H9 (cell line): ENCODE measurements at regions not wholly inside any gene's neighbourhood (a gene's known extent, or its start where the extent isn't known, plus 50 kb on each side); places are given as distances from the start of the nearest gene placed in this dataset.

ENCODE experiments used
- DNase-seq: peaks from one replicate; pipeline ENCODE4 v3.0.0-alpha.2; 2017
- H2AFZ ChIP-seq: one replicate; pipeline ENCODE4 v1.6.1; 2013; ENCODE audit warnings: mild to moderate bottlenecking, low read length, control low read depth, moderate library complexity
- H2AK5ac ChIP-seq: 2 replicates; pipeline ENCODE4 v1.6.1; 2013; ENCODE audit warnings: low read length, control low read depth, mixed read lengths; ENCODE audit not compliant: insufficient read length
- H2BK120ac ChIP-seq: one replicate; pipeline ENCODE4 v1.6.1; 2013; ENCODE audit warnings: low read depth, mild to moderate bottlenecking, low read length, control low read depth, inconsistent platforms; ENCODE audit not compliant: poor library complexity, severe bottlenecking
- H2BK12ac ChIP-seq: 2 replicates; pipeline ENCODE4 v1.6.1; 2013; ENCODE audit warnings: low read length, control low read depth, mixed read lengths, low read depth; ENCODE audit not compliant: insufficient read length
- H2BK15ac ChIP-seq: 2 replicates; pipeline ENCODE4 v1.6.1; 2013; ENCODE audit warnings: low read depth, low read length, control low read depth
- H2BK20ac ChIP-seq: one replicate; pipeline ENCODE4 v1.6.1; 2013; ENCODE audit warnings: low read depth, mild to moderate bottlenecking, low read length, control low read depth, inconsistent platforms; ENCODE audit not compliant: poor library complexity, severe bottlenecking
- H2BK5ac ChIP-seq: 2 replicates; pipeline ENCODE4 v1.6.1; 2013; ENCODE audit warnings: low read length, control low read depth, mixed read lengths; ENCODE audit not compliant: insufficient read length
- H3K14ac ChIP-seq: 2 replicates; pipeline ENCODE4 v1.6.1; 2013; ENCODE audit warnings: low read length, control low read depth; ENCODE audit not compliant: insufficient read depth
- H3K18ac ChIP-seq: 2 replicates; pipeline ENCODE4 v1.6.1; 2013; ENCODE audit warnings: low read depth, mild to moderate bottlenecking, mixed read lengths, low read length, control low read depth; ENCODE audit not compliant: insufficient read length
- H3K23ac ChIP-seq: 2 replicates; pipeline ENCODE4 v1.6.1; 2013; ENCODE audit warnings: low read length, control low read depth, mixed read lengths, low read depth; ENCODE audit not compliant: insufficient read length
- H3K23me2 ChIP-seq: 2 replicates; pipeline ENCODE4 v1.6.1; 2013; ENCODE audit warnings: low read depth, mild to moderate bottlenecking, mixed read lengths, low read length, control low read depth; ENCODE audit not compliant: insufficient read length, poor library complexity, severe bottlenecking
- H3K27ac ChIP-seq: 2 replicates; pipeline ENCODE4 v1.5.1; 2013; ENCODE audit warnings: low read length, control low read depth, mixed read lengths, low read depth; ENCODE audit not compliant: insufficient read length
- H3K27me3 ChIP-seq: 2 replicates; pipeline ENCODE4 v1.6.1; 2013; ENCODE audit warnings: low read length, control low read depth, inconsistent platforms; ENCODE audit not compliant: insufficient read depth
- H3K4ac ChIP-seq: 2 replicates; pipeline ENCODE4 v1.6.1; 2013; ENCODE audit warnings: low read depth, mild to moderate bottlenecking, control low read depth, inconsistent platforms, low read length, moderate library complexity
- H3K4me1 ChIP-seq: 2 replicates; pipeline ENCODE4 v1.6.1; 2013; ENCODE audit warnings: low read length, control low read depth, inconsistent platforms; ENCODE audit not compliant: insufficient read depth
- H3K4me2 ChIP-seq: 2 replicates; pipeline ENCODE4 v1.6.1; 2013; ENCODE audit warnings: low read length, control low read depth, mixed read lengths; ENCODE audit not compliant: insufficient read length, insufficient read depth
- H3K56ac ChIP-seq: 2 replicates; pipeline ENCODE4 v1.6.1; 2013; ENCODE audit warnings: low read depth, mild to moderate bottlenecking, mixed read lengths, low read length, control low read depth; ENCODE audit not compliant: insufficient read length
- H3K79me1 ChIP-seq: 2 replicates; pipeline ENCODE4 v1.6.1; 2013; ENCODE audit warnings: low read depth, mild to moderate bottlenecking, moderate library complexity, low read length, control low read depth, inconsistent platforms; ENCODE audit not compliant: insufficient read depth, poor library complexity, severe bottlenecking
- H3K79me2 ChIP-seq: 2 replicates; pipeline ENCODE4 v1.6.1; 2013; ENCODE audit warnings: low read length, control low read depth, inconsistent platforms; ENCODE audit not compliant: insufficient read depth
- H3K9ac ChIP-seq: 2 replicates; pipeline ENCODE4 v1.6.1; 2013; ENCODE audit warnings: low read length, control low read depth, mixed read lengths; ENCODE audit not compliant: insufficient read length; ENCODE audit errors: extremely low read depth
- H3K9me3 ChIP-seq: one replicate; pipeline ENCODE4 v1.6.1; 2013; ENCODE audit warnings: low read depth, low read length, inconsistent platforms; ENCODE audit not compliant: control insufficient read depth
- H3T11ph ChIP-seq: one replicate; pipeline ENCODE4 v1.6.1; 2013; ENCODE audit warnings: mild to moderate bottlenecking, low read length, control low read depth, inconsistent platforms
- H4K20me1 ChIP-seq: one replicate; pipeline ENCODE4 v1.6.1; 2013; ENCODE audit not compliant: control insufficient read depth, insufficient read length, insufficient read depth
- H4K5ac ChIP-seq: 2 replicates; pipeline ENCODE4 v1.6.1; 2013; ENCODE audit warnings: low read depth, mild to moderate bottlenecking, mixed read lengths, low read length, control low read depth; ENCODE audit not compliant: insufficient read length
- H4K8ac ChIP-seq: replicated peaks from 2 replicates; pipeline ENCODE4 v1.6.1; 2013; ENCODE audit warnings: low read length, control low read depth, mixed read lengths, low read depth; ENCODE audit not compliant: insufficient read length
- H4K91ac ChIP-seq: 2 replicates; pipeline ENCODE4 v1.6.1; 2013; ENCODE audit warnings: low read depth, mild to moderate bottlenecking, moderate library complexity, mixed read lengths, low read length, control low read depth; ENCODE audit not compliant: insufficient read length
- H3K27ac Mint-ChIP-seq, 3 experiments: 2 replicates in 2 of 3; 3 replicates in 1 of 3; pipeline ENCODE4 v1.8.0; 2020 to 2021; ENCODE audit warnings: mixed read lengths in 3 of 3, mild to moderate bottlenecking in 1 of 3, moderate library complexity in 1 of 3
- H3K27me3 Mint-ChIP-seq: 2 replicates; pipeline ENCODE4 v1.8.0; 2021; ENCODE audit warnings: low read depth, mild to moderate bottlenecking, moderate library complexity, mixed read lengths
- H3K36me3 Mint-ChIP-seq, 3 experiments: 2 replicates in 2 of 3; 3 replicates in 1 of 3; pipeline ENCODE4 v1.8.0; 2020 to 2021; ENCODE audit warnings: low read depth in 3 of 3, mixed read lengths in 3 of 3; ENCODE audit not compliant: insufficient read depth in 1 of 3
- H3K4me1 Mint-ChIP-seq, 2 experiments: 2 replicates each; pipeline ENCODE4 v1.8.0; 2020; ENCODE audit warnings: mixed read lengths in 2 of 2
- H3K4me3 Mint-ChIP-seq, 2 experiments: 2 replicates in 1 of 2; 3 replicates in 1 of 2; pipeline ENCODE4 v1.8.0; 2020 to 2021; ENCODE audit warnings: mild to moderate bottlenecking in 2 of 2, mixed read lengths in 2 of 2, moderate library complexity in 1 of 2
- H3K9me3 Mint-ChIP-seq, 2 experiments: 2 replicates in 1 of 2; 3 replicates in 1 of 2; pipeline ENCODE4 v1.8.0; 2020; ENCODE audit warnings: mild to moderate bottlenecking in 2 of 2, mixed read lengths in 2 of 2, moderate library complexity in 1 of 2
- CTCF ChIP-seq: fragments of 200-600 bp; sonication (generic); conservative IDR thresholded peaks from 3 replicates; pipeline ENCODE4 v1.8.0; 2021; ENCODE audit warnings: antibody characterized with exemption, mild to moderate bottlenecking
- WGBS: extraction: QIAGEN DNeasy Blood & Tissue Kit; methylation state at CpG from one replicate; pipeline ENCODE4 v1.1.7; 2013; ENCODE audit warnings: missing lambda C conversion rate, low lambda C conversion rate, mixed read lengths; ENCODE audit not compliant: insufficient read length; ENCODE audit errors: extremely low coverage; 5-methylcytosine and 5-hydroxymethylcytosine counted together

GRCh38 chr1:193749868-193750267 is 563.5 kb upstream of the B3GALT2 start:
- no peak overlapping the region for H2BK5ac ChIP-seq
- no peak overlapping the region for H3K14ac ChIP-seq
- no peak for TF ChIP-seq CTCF
- H3K9me3 Mint-ChIP-seq, result no peaks in the 10 kb centered on the region
- H3K4me1 Mint-ChIP-seq, result peaks cover 13 to 18% of the 10 kb centered on the region in 2 experiments
- H4K91ac ChIP-seq, result no peak overlapping the region
- no peak overlapping the region for H3K4ac ChIP-seq
- DNase-seq, result no peak
- no peak overlapping the region for H3K23ac ChIP-seq
- H3K18ac ChIP-seq, result no peak overlapping the region
- no peak overlapping the region for H3K4me2 ChIP-seq
- no CpG with 5 or more reads among the region's 2 CpGs for WGBS
- H3K36me3 Mint-ChIP-seq, result no peaks in the 10 kb centered on the region
- no peaks in the 10 kb centered on the region for H3K9me3 ChIP-seq
- H3K4me1 ChIP-seq, result no peaks in the 10 kb centered on the region
- no peak overlapping the region for H2BK20ac ChIP-seq
- no peak overlapping the region for H2BK12ac ChIP-seq
- no peak overlapping the region for H2BK120ac ChIP-seq
- H3K56ac ChIP-seq, result no peak overlapping the region
- H3K27me3 Mint-ChIP-seq, result peaks cover 5% of the 10 kb centered on the region
- H3K27ac ChIP-seq, result no peak overlapping the region
- no peaks in the 10 kb centered on the region for H3K23me2 ChIP-seq
- H3K79me1 ChIP-seq, result no peaks in the 10 kb centered on the region
- H4K8ac ChIP-seq, result no peak overlapping the region
- no peak overlapping the region for H2AFZ ChIP-seq
- H3K79me2 ChIP-seq, result no peaks in the 10 kb centered on the region
- no peak overlapping the region for H4K5ac ChIP-seq
- H3K27ac Mint-ChIP-seq, result no peak overlapping the region
- H3K27me3 ChIP-seq, result no peaks in the 10 kb centered on the region
- no peak overlapping the region for H2BK15ac ChIP-seq
- H3T11ph ChIP-seq, result no peak overlapping the region
- H3K4me3 Mint-ChIP-seq, result no peak overlapping the region
- no peak overlapping the region for H3K9ac ChIP-seq
- no peaks in the 10 kb centered on the region for H4K20me1 ChIP-seq
- no peak overlapping the region for H2AK5ac ChIP-seq
